Stimulated activated naive B cell treated with anti-CD40 and anti-IgM and Interleukin-4, amounts not matched to agents 10 μg/mL and 1 μg/mL and 100 μg/mL, for 72 hours (primary cell): ENCODE measurements at regions not wholly inside any gene's neighbourhood (a gene's known extent, or its start where the extent isn't known, plus 50 kb on each side); places are given as distances from the start of the nearest gene placed in this dataset.

ENCODE experiments used
- ATAC-seq, 2 donors: fragments of 150-1000 bp; cut with Tn5 transposase; replicated peaks; 2 replicates each; pipeline ENCODE4 v1.10.0; 2021; ENCODE audit warnings: moderate library complexity in 1 of 2
- DNase-seq: peaks from one replicate; pipeline ENCODE4 v3.0.0; 2021
- H3K27ac Mint-ChIP-seq: one replicate; pipeline ENCODE4 v1.8.0; 2022; ENCODE audit warnings: mild to moderate bottlenecking, mixed read lengths
- H3K27me3 Mint-ChIP-seq, 2 donors: one replicate each; pipeline ENCODE4 v1.8.0; 2022; ENCODE audit warnings: mixed read lengths in 2 of 2
- H3K36me3 Mint-ChIP-seq, 2 donors: one replicate each; pipeline ENCODE4 v1.8.0; 2022; ENCODE audit warnings: mixed read lengths in 2 of 2, mild to moderate bottlenecking in 1 of 2
- H3K4me1 Mint-ChIP-seq, 2 donors: one replicate each; pipeline ENCODE4 v1.8.0; 2022; ENCODE audit warnings: mixed read lengths in 2 of 2, mild to moderate bottlenecking in 1 of 2
- H3K4me3 Mint-ChIP-seq, 2 donors: one replicate each; pipeline ENCODE4 v1.8.0; 2022; ENCODE audit warnings: mild to moderate bottlenecking in 2 of 2, mixed read lengths in 2 of 2, moderate library complexity in 1 of 2
- H3K9me3 Mint-ChIP-seq, 2 donors: one replicate each; pipeline ENCODE4 v1.8.0; 2022; ENCODE audit warnings: mixed read lengths in 2 of 2, mild to moderate bottlenecking in 1 of 2

DNA sequence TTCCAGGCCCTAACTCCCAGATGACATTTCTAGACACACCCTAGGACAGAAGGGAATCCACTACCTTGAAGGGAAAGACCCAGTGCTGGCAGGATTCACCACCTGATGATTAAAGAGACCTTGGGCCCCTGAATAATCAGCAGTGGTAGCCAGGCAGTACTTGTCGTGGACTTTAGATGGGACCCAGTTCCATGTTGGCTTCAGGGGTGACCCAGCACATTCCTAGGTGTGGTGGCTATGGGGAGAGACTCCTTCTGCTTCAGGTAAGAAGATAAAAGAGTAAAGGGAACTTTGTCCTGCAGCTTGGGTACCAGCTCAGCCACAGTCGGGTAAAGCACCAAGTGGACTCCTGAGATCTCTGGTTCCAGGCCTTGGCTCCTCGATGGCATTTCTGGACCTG, 131.8 kb upstream of the S100G start:
- Mint-ChIP-seq H3K27ac (no peak overlapping the region), H3K9me3 (peaks cover 2 to 15% of the 10 kb centered on the region in 2 donors), H3K4me1 (no peaks in the 10 kb centered on the region), H3K4me3 (no peak overlapping the region), H3K27me3 (peaks cover 4 to 11% of the 10 kb centered on the region in 2 donors), H3K36me3 (peaks cover 3 to 4% of the 10 kb centered on the region in 2 donors)
- DNase-seq: no peak
- ATAC-seq: no peak

DNA sequence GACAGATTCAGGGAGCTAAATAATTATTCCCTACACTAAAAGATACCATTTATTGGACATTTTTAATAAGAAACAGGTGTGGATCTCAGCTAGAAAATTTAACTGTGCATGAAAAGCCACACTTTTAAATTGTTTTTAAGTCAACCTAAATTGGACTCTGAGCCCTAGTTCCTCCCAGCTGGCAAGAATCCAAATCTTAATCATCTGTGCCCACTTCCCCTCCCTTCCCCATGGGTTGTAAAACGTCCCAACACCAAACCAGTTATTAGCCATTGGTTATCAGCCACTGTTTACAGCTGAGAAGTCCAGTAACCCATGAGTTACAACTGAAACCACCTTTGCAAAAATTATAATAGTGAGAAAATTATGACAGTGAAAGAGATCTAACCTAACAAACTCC, 125.6 kb upstream of the S100G start:
- Mint-ChIP-seq H3K27ac (no peak overlapping the region), H3K9me3 (peaks cover 10 to 19% of the 10 kb centered on the region in 2 donors), H3K36me3 (peaks cover 2 to 6% of the 10 kb centered on the region in 2 donors), H3K27me3 (peaks cover 0 to 10% of the 10 kb centered on the region in 2 donors), H3K4me3 (no peak overlapping the region), H3K4me1 (peaks cover 0 to 2% of the 10 kb centered on the region in 2 donors)
- no peak for DNase-seq
- no peak for ATAC-seq

DNA sequence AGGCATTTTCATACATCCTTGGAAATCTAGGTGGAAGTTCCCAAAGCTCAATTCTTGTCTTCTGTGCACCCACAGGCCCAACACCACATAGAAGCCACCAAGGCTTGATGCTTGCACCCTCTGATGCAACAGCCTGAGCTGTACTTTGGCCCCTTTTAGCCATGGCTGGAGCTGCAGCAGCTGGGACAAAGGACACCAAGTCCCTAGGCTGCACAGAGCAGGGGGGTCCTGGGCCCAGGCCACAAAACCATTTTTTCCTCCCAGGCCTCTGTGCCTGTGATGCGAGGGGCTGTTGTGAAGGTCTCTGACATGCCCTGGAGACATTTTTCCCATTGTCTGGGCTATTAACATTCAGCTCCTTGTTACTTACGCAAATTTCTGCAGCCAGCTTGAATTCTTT, 124.0 kb upstream of the S100G start:
- Mint-ChIP-seq H3K27ac (no peak overlapping the region), H3K36me3 (peaks cover 2% of the 10 kb centered on the region in 2 donors), H3K4me3 (no peak overlapping the region), H3K4me1 (peaks cover 0 to 2% of the 10 kb centered on the region in 2 donors), H3K27me3 (peaks cover 0 to 5% of the 10 kb centered on the region in 2 donors), H3K9me3 (peaks cover 10 to 15% of the 10 kb centered on the region in 2 donors)
- ATAC-seq: no peak
- DNase-seq: no peak

DNA sequence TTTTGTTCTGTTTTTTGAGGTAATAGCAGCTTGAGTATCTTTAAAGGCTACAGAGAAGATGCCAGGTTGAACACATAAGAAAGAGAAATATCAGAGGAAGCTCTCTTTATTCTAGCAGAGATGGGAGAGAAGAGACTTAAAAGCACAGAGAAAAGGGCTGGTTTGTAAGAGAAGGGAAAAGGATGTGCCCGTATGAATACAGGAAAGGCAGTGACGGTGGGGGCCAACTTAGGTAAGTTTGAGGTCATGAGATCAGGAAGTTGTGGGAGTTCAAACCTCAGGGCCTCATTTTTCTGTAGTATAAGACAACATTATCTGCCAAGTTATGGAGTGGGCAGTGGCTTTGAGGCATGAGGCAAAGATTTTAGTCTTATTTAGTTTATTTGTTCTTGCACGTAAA, 121.3 kb upstream of the S100G start:
- Mint-ChIP-seq H3K9me3 (peaks cover 8 to 10% of the 10 kb centered on the region in 2 donors), H3K36me3 (peaks cover 0 to 2% of the 10 kb centered on the region in 2 donors), H3K4me1 (peaks cover 0 to 2% of the 10 kb centered on the region in 2 donors), H3K4me3 (no peak overlapping the region), H3K27ac (no peak overlapping the region), H3K27me3 (peaks cover 0 to 5% of the 10 kb centered on the region in 2 donors)
- ATAC-seq (no peak), DNase-seq (no peak)
